ENCODE measurements at regions not wholly inside any gene's neighbourhood (a gene's known extent, or its start where the extent isn't known, plus 50 kb on each side); places are given as distances from the start of the nearest gene placed in this dataset.
A peak's percentile ranks its signal among the peaks of the same experiment; 100 is the strongest.

DNA sequence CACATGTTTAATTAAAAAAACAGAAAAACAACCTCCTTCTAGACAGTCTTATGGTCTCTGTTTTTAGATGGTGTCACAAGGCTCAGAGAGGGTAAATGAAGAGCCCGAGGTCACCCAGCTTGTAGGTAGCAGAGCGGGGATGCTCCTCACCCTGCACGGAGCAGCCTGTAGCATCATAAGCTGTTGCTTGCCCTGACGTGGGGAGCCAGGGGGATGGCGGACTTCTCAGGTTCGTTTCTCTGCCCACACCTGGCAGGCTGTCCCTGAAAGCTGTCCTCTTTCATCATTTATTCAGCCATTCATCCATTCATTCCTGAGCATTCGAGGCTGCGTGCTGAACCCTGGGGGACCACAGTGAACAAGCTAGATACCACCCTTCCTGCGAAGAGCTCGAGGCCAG, 75.7 kb upstream of the KSR1 start:
- DNase-seq: no peak
- intact Hi-C loops (cut with DNase I): no loop called here
- Histone ChIP-seq H3K9me3 (no peaks in the 10 kb centered on the region), H3K27me3 (peaks cover 0 to 16% (median 2%) of the 10 kb centered on the region in 4 donors), H3K4me3 (peak overlapping the region in 2 of 4 donors; percentile 25 to 53), H3K27ac (peak overlapping the region in 1 of 4 donors; percentile 21), H3K36me3 (no peaks in the 10 kb centered on the region), H3K4me1 (peaks cover 18 to 38% (median 20%) of the 10 kb centered on the region in 3 donors)
- WGBS, 2 donors: 47 to 64% methylated on average over 6 of the region's 10 CpGs
- TF ChIP-seq, protein P1, sequence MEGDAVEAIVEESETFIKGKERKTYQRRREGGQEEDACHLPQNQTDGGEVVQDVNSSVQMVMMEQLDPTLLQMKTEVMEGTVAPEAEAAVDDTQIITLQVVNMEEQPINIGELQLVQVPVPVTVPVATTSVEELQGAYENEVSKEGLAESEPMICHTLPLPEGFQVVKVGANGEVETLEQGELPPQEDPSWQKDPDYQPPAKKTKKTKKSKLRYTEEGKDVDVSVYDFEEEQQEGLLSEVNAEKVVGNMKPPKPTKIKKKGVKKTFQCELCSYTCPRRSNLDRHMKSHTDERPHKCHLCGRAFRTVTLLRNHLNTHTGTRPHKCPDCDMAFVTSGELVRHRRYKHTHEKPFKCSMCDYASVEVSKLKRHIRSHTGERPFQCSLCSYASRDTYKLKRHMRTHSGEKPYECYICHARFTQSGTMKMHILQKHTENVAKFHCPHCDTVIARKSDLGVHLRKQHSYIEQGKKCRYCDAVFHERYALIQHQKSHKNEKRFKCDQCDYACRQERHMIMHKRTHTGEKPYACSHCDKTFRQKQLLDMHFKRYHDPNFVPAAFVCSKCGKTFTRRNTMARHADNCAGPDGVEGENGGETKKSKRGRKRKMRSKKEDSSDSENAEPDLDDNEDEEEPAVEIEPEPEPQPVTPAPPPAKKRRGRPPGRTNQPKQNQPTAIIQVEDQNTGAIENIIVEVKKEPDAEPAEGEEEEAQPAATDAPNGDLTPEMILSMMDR (IDR thresholded peaks at IDR 0.05): no peak
- TF ChIP-seq POLR2A (IDR thresholded peaks at IDR 0.05): no peak

DNA sequence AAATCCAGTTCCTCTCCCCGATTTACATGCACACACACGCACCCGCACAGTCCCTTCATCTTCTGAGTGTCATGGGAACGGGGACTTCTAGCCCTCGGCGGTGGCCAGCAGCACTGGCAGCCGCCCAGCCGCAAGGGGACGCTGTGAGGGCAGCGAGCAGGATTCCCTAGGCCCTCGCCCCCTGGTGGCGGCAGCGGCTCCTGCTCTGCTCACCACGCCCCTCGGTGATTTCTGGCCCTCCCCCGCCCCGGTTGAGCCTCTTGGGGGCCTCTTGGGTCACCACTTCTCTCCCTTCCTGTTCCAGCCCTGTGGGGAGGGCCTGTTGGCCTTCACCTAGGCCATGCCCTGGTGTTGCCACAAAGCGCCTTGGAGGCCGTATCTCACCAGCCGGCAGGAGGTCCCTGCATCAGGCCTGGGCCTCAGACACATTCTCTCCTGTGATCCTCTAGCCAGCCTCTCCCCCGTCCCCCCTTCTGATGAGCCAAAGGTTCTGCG, 75.2 kb upstream of the KSR1 start:
- Histone ChIP-seq H3K9me3 (no peaks in the 10 kb centered on the region), H3K4me1 (peaks cover 18 to 38% (median 20%) of the 10 kb centered on the region in 3 donors), H3K4me3 (no peak overlapping the region), H3K36me3 (no peaks in the 10 kb centered on the region), H3K27ac (no peak overlapping the region), H3K27me3 (peaks cover 0 to 16% (median 2%) of the 10 kb centered on the region in 4 donors)
- 44 to 56% methylated on average over 11 to 14 of the region's 22 CpGs for WGBS, 2 donors
- no peak for TF ChIP-seq POLR2A (IDR thresholded peaks at IDR 0.05)
- TF ChIP-seq, protein P1 (IDR thresholded peaks at IDR 0.05): peak; percentile 67 to 87 (median 73)
- intact Hi-C loops (cut with DNase I): no loop called here
- no peak for DNase-seq

DNA sequence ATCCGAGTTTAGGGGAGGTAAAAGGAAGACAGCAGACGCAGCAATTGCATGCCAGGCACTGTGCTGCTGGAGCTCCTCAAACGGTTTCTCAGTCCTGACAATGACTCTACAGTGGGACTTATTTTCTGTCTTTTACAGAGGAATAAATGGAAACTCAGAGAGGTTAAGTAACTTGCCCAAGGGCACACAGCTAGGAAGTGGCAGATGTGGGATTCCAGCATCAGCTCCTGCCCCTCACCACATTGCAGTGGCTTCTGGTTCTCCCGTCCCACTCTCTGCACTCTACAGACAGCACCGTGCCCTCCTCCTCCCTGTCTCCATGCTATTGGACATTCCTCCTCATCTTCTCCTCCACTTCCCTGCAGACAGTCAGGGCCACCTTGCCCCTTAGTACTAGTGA, 74.2 kb upstream of the KSR1 start:
- no peaks in the 10 kb centered on the region for H3K36me3 ChIP-seq
- no peak for DNase-seq
- WGBS, 2 donors: 87 to 95% methylated on average over 5 of the region's 5 CpGs
- H3K9me3 ChIP-seq: no peaks in the 10 kb centered on the region
- intact Hi-C loops (cut with DNase I): no loop called here
- peaks cover 0 to 16% (median 2%) of the 10 kb centered on the region in 4 donors for H3K27me3 ChIP-seq
- peaks cover 18 to 29% (median 20%) of the 10 kb centered on the region in 3 donors for H3K4me1 ChIP-seq
- H3K27ac ChIP-seq: no peak overlapping the region
- TF ChIP-seq, protein P1 (IDR thresholded peaks at IDR 0.05): no peak
- no peak for TF ChIP-seq POLR2A (IDR thresholded peaks at IDR 0.05)
- no peak overlapping the region for H3K4me3 ChIP-seq

DNA sequence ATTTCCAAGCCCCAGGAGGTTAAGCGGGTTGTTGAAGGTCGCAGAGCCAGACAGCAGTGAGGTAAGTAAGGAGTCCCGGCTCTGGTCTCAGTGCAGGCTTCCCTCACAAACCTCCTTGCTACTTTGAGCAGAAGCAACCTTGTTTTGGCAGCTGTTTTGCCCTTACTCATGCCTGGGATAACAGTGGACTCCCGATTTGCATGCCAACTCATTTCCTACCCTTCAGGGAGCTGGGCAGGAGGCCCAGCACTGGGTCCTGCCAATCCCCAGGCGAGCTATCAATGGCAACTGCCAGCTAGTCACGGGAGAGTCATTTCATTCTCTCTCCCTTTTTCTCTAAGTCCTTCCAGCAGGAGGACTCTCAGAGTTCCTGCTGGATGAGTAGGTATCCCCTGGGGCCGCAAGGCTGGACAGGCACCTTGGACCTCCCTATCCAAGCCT, 72.0 kb upstream of the KSR1 start:
- no peak for DNase-seq
- Histone ChIP-seq H3K4me3 (no peak overlapping the region), H3K27ac (no peak overlapping the region), H3K27me3 (peaks cover 0 to 16% (median 2%) of the 10 kb centered on the region in 4 donors), H3K4me1 (peaks cover 18 to 29% (median 20%) of the 10 kb centered on the region in 3 donors), H3K36me3 (no peaks in the 10 kb centered on the region), H3K9me3 (no peaks in the 10 kb centered on the region)
- TF ChIP-seq, protein P1 (IDR thresholded peaks at IDR 0.05): peak in 1 of 6 experiments; percentile 16
- no peak for TF ChIP-seq POLR2A (IDR thresholded peaks at IDR 0.05)
- WGBS, 2 donors: 11 to 17% methylated on average over 7 of the region's 7 CpGs
- intact Hi-C loops (cut with DNase I): no loop called here

DNA sequence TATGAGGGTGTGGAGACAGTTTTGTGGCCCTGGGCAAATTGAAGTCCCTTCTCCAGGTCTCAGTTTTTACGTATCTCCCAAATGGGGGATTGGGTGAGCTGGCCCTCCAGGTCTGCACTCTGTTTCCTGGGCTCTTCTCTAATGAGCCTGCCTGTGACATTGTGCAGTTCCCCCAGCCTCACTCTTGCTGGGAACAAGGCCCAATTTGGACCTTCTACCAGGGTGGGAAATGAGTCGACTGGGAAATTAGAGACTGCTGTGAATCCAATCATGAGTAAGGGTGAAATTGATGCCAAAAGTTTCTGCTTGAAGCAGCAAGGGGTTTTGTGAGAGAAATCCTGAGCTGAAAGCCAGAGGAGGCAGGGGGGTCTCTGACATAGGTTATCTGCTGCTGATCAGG, 71.5 kb upstream of the KSR1 start:
- DNase-seq: no peak
- Histone ChIP-seq H3K4me1 (peaks cover 18 to 28% (median 20%) of the 10 kb centered on the region in 3 donors), H3K9me3 (no peaks in the 10 kb centered on the region), H3K4me3 (no peak overlapping the region), H3K27me3 (peaks cover 0 to 16% (median 2%) of the 10 kb centered on the region in 4 donors), H3K27ac (no peak overlapping the region), H3K36me3 (no peaks in the 10 kb centered on the region)
- TF ChIP-seq, protein P1 (IDR thresholded peaks at IDR 0.05): no peak
- no peak for TF ChIP-seq POLR2A (IDR thresholded peaks at IDR 0.05)
- intact Hi-C loops (cut with DNase I): no loop called here
- 67% methylated on average over 1 of the region's 2 CpGs; no CpG with 5 or more reads in 1 of the 2 donors for WGBS, 2 donors
